Astrocyte (in vitro differentiated cells and primary cell): ENCODE measurements at regions not wholly inside any gene's neighbourhood (a gene's known extent, or its start where the extent isn't known, plus 50 kb on each side); places are given as distances from the start of the nearest gene placed in this dataset.

ENCODE experiments used
- CTCF ChIP-seq: IDR thresholded peaks from 2 replicates; pipeline ENCODE4 v1.5.1; 2011; ENCODE audit warnings: low read depth, mild to moderate bottlenecking, inconsistent platforms, low read length, moderate library complexity; ENCODE audit not compliant: insufficient read depth
- EZH2 ChIP-seq: IDR thresholded peaks from 2 replicates; pipeline ENCODE4 v1.6.1; 2012; ENCODE audit warnings: mild to moderate bottlenecking, low read length, inconsistent platforms; ENCODE audit not compliant: insufficient read depth

- TF ChIP-seq CTCF (no peak), EZH2 (no peak)
Observed at GRCh38 chr1:219090607-219091006, 83.1 kb upstream of the LYPLAL1 start.
